ENCODE measurements at regions not wholly inside any gene's neighbourhood (a gene's known extent, or its start where the extent isn't known, plus 50 kb on each side); places are given as distances from the start of the nearest gene placed in this dataset.

- TF ChIP-seq POLR2A (IDR thresholded peaks at IDR 0.05) = no peak
- TF ChIP-seq CTCF (IDR thresholded peaks at IDR 0.05) = no peak
Measured at GRCh38 chr12:90211017-90211416, 502.4 kb upstream of the ATP2B1 start.
